Keratinocyte (primary cell): ENCODE measurements at regions not wholly inside any gene's neighbourhood (a gene's known extent, or its start where the extent isn't known, plus 50 kb on each side); places are given as distances from the start of the nearest gene placed in this dataset.
A peak's percentile ranks its signal among the peaks of the same experiment; 100 is the strongest.

ENCODE experiments used
- DNase-seq: peaks from one replicate; pipeline ENCODE4 v3.0.0-alpha.2; 2011; ENCODE audit warnings: low read depth, missing footprints, low spot score
- FAIRE-seq: peaks from 2 replicates; lab custom pipeline; 2011; peaks lifted over from hg19 to GRCh38; lab: Jason Lieb, UNC
- H2AFZ ChIP-seq: 2 replicates; pipeline ENCODE4 v1.6.0; 2012; ENCODE audit warnings: low read length, control low read depth, inconsistent platforms; ENCODE audit not compliant: control insufficient read depth
- H3K27ac ChIP-seq: 2 replicates; pipeline ENCODE4 v1.5.1; 2011; ENCODE audit warnings: low read length; ENCODE audit not compliant: control insufficient read depth, insufficient read depth
- H3K27me3 ChIP-seq: 3 replicates; pipeline ENCODE4 v1.6.0; 2011; ENCODE audit warnings: low read length; ENCODE audit not compliant: control insufficient read depth, insufficient read depth; ENCODE audit errors: extremely low read depth
- H3K36me3 ChIP-seq, 2 experiments: 2 replicates in 1 of 2; 3 replicates in 1 of 2; pipeline ENCODE4 v1.5.1; 2011; ENCODE audit warnings: low read length in 2 of 2, mild to moderate bottlenecking in 1 of 2; ENCODE audit not compliant: control insufficient read depth in 2 of 2, insufficient read depth in 2 of 2; ENCODE audit errors: extremely low read depth in 1 of 2
- H3K4me1 ChIP-seq: 3 replicates; pipeline ENCODE4 v1.5.1; 2011; ENCODE audit warnings: low read length; ENCODE audit not compliant: control insufficient read depth, insufficient read depth; ENCODE audit errors: extremely low read depth
- H3K4me2 ChIP-seq: 3 replicates; pipeline ENCODE4 v1.6.0; 2011; ENCODE audit warnings: low read depth, low read length; ENCODE audit not compliant: control insufficient read depth, insufficient read depth; ENCODE audit errors: extremely low read depth
- H3K4me3 ChIP-seq, 3 experiments: fragments of 200-600 bp in 1 of 3; sonication (generic) in 1 of 3; 2 replicates in 2 of 3; 3 replicates in 1 of 3; pipeline ENCODE4 v1.5.1; 2011 to 2016; ENCODE audit warnings: low read length in 3 of 3, mild to moderate bottlenecking in 3 of 3, control low read depth in 2 of 3, inconsistent platforms in 1 of 3, low read depth in 1 of 3, mixed read lengths in 1 of 3, mixed run types in 1 of 3, moderate library complexity in 1 of 3; ENCODE audit not compliant: control insufficient read depth in 2 of 3, insufficient read depth in 2 of 3; ENCODE audit errors: extremely low read depth in 1 of 3
- H3K79me2 ChIP-seq: 2 replicates; pipeline ENCODE4 v1.6.0; 2012; ENCODE audit warnings: low read length; ENCODE audit not compliant: control insufficient read depth, insufficient read depth
- H3K9ac ChIP-seq: 3 replicates; pipeline ENCODE4 v1.6.0; 2011; ENCODE audit warnings: low read length; ENCODE audit not compliant: control insufficient read depth, insufficient read depth; ENCODE audit errors: extremely low read depth
- H3K9me1 ChIP-seq: 3 replicates; pipeline ENCODE4 v1.6.0; 2011; ENCODE audit warnings: low read length; ENCODE audit not compliant: control insufficient read depth, insufficient read depth; ENCODE audit errors: extremely low read depth
- H3K9me3 ChIP-seq: 2 replicates; pipeline ENCODE4 v1.5.1; 2012; ENCODE audit warnings: low read depth, low read length; ENCODE audit not compliant: control insufficient read depth
- H4K20me1 ChIP-seq: 3 replicates; pipeline ENCODE4 v1.6.0; 2011; ENCODE audit warnings: low read length; ENCODE audit not compliant: control insufficient read depth, insufficient read depth; ENCODE audit errors: extremely low read depth
- CTCF ChIP-seq, 3 experiments: IDR thresholded peaks in 1 of 3; conservative IDR thresholded peaks in 1 of 3; optimal IDR thresholded peaks in 1 of 3; 2 replicates in 2 of 3; 3 replicates in 1 of 3; pipeline versions ENCODE3 to v1.5.1; 2011; ENCODE audit warnings: low read length in 3 of 3, mild to moderate bottlenecking in 3 of 3, moderate library complexity in 2 of 3, control low read depth in 1 of 3, inconsistent platforms in 1 of 3; ENCODE audit not compliant: insufficient read depth in 2 of 3; ENCODE audit errors: extremely low read depth in 1 of 3
- EZH2 ChIP-seq: IDR thresholded peaks from one replicate; pipeline ENCODE4 v1.6.1; 2012; ENCODE audit warnings: inconsistent platforms, mild to moderate bottlenecking, low read length, moderate library complexity
- dilution Hi-C: fragments of 300-500 bp; cut with MboI; formaldehyde crosslinking; loops from one replicate; pipeline ENCODE4 v1.7.0; 2020; ENCODE audit warnings: low sequenced_read_pairs; ENCODE audit not compliant: extremely low pct_ligation_motif_present

- no peak overlapping the region for H3K27ac ChIP-seq
- FAIRE-seq (no peak), DNase-seq (no peak)
- dilution Hi-C loops = no loop called here
- no peaks in the 10 kb centered on the region for H4K20me1 ChIP-seq
- no peak overlapping the region for H2AFZ ChIP-seq
- TF ChIP-seq EZH2 (no peak), CTCF (optimal IDR thresholded peaks at IDR 0.05 in 1 of 3, IDR thresholded peaks at IDR 0.05 in 1 of 3, conservative IDR thresholded peaks at IDR 0.05 in 1 of 3; ENCODE audit: extremely low read depth in 1 of 3, insufficient read depth in 2 of 3, low read length in 3 of 3) (peak; percentile 45 to 83 (median 64))
- peaks cover 16% of the 10 kb centered on the region for H3K4me1 ChIP-seq
- H3K36me3 ChIP-seq = peaks cover 0 to 3% of the 10 kb centered on the region in 2 experiments
- no peak overlapping the region for H3K9ac ChIP-seq
- no peaks in the 10 kb centered on the region for H3K9me1 ChIP-seq
- H3K4me3 ChIP-seq = no peak overlapping the region
- no peaks in the 10 kb centered on the region for H3K9me3 ChIP-seq
- no peaks in the 10 kb centered on the region for H3K79me2 ChIP-seq
- no peaks in the 10 kb centered on the region for H3K27me3 ChIP-seq
- H3K4me2 ChIP-seq = no peak overlapping the region
Observed at GRCh38 chr9:757246-757881, 84.1 kb upstream of the DMRT1 start.

- H3K79me2 ChIP-seq = no peaks in the 10 kb centered on the region
- H3K9me1 ChIP-seq = no peaks in the 10 kb centered on the region
- H3K27ac ChIP-seq = no peak overlapping the region
- H3K4me3 ChIP-seq = no peak overlapping the region
- peaks cover 11% of the 10 kb centered on the region for H3K4me1 ChIP-seq
- H4K20me1 ChIP-seq = no peaks in the 10 kb centered on the region
- H3K27me3 ChIP-seq = no peaks in the 10 kb centered on the region
- TF ChIP-seq CTCF (optimal IDR thresholded peaks at IDR 0.05 in 1 of 3, IDR thresholded peaks at IDR 0.05 in 1 of 3, conservative IDR thresholded peaks at IDR 0.05 in 1 of 3; ENCODE audit: extremely low read depth in 1 of 3, insufficient read depth in 2 of 3, low read length in 3 of 3) = no peak
- no peak for TF ChIP-seq EZH2
- H3K36me3 ChIP-seq = no peaks in the 10 kb centered on the region
- no peaks in the 10 kb centered on the region for H3K9me3 ChIP-seq
- H3K9ac ChIP-seq = no peak overlapping the region
- no peak overlapping the region for H3K4me2 ChIP-seq
- FAIRE-seq (no peak), DNase-seq (no peak)
- no peak overlapping the region for H2AFZ ChIP-seq
- dilution Hi-C loops = no loop called here
Observed at GRCh38 chr9:758146-758545, 83.4 kb upstream of the DMRT1 start.
